GM12864 (cell line): ENCODE measurements at regions not wholly inside any gene's neighbourhood (a gene's known extent, or its start where the extent isn't known, plus 50 kb on each side); places are given as distances from the start of the nearest gene placed in this dataset.

ENCODE experiments used
- DNase-seq: peaks from one replicate; pipeline ENCODE4 v3.0.0-alpha.2; 2011; ENCODE audit warnings: low read depth
- H3K4me3 ChIP-seq: 2 replicates; pipeline ENCODE4 v1.5.1; 2011; ENCODE audit warnings: mild to moderate bottlenecking, low read depth, low read length, control low read depth
- TF ChIP-seq, protein P1 (sequence below): IDR thresholded peaks from 2 replicates; pipeline ENCODE4 v1.5.1; 2011; ENCODE audit warnings: low read depth, mild to moderate bottlenecking, moderate library complexity, low read length, control low read depth, inconsistent platforms; ENCODE audit errors: missing control alignments

- no peak overlapping the region for H3K4me3 ChIP-seq
- no peak for DNase-seq
- TF ChIP-seq, protein P1, sequence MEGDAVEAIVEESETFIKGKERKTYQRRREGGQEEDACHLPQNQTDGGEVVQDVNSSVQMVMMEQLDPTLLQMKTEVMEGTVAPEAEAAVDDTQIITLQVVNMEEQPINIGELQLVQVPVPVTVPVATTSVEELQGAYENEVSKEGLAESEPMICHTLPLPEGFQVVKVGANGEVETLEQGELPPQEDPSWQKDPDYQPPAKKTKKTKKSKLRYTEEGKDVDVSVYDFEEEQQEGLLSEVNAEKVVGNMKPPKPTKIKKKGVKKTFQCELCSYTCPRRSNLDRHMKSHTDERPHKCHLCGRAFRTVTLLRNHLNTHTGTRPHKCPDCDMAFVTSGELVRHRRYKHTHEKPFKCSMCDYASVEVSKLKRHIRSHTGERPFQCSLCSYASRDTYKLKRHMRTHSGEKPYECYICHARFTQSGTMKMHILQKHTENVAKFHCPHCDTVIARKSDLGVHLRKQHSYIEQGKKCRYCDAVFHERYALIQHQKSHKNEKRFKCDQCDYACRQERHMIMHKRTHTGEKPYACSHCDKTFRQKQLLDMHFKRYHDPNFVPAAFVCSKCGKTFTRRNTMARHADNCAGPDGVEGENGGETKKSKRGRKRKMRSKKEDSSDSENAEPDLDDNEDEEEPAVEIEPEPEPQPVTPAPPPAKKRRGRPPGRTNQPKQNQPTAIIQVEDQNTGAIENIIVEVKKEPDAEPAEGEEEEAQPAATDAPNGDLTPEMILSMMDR = no peak
These were observed 246.9 kb upstream of the GAS1 start for GRCh38 chr9:87193925-87194868.

DNA sequence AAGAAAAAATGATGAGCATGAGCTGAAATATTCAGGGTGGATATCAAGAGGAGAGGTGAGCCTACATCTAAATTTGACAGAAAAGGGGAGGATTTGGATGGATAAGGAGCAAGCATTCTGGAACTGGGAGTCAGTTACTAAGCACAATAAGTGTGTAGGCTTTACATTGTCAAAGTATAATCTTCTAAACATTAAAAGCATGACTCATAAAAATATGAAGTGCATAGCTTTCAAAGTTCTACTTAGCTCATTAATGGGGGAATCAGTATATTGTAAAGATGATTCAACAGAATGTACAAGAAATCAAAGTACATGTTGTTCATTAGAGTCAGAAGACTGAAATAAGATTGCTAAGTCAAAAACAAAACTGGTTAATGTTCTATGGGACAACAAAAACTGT is 248.0 kb upstream of the GAS1 start:
- DNase-seq = no peak
- no peak overlapping the region for H3K4me3 ChIP-seq
- TF ChIP-seq, protein P1 = no peak

DNA sequence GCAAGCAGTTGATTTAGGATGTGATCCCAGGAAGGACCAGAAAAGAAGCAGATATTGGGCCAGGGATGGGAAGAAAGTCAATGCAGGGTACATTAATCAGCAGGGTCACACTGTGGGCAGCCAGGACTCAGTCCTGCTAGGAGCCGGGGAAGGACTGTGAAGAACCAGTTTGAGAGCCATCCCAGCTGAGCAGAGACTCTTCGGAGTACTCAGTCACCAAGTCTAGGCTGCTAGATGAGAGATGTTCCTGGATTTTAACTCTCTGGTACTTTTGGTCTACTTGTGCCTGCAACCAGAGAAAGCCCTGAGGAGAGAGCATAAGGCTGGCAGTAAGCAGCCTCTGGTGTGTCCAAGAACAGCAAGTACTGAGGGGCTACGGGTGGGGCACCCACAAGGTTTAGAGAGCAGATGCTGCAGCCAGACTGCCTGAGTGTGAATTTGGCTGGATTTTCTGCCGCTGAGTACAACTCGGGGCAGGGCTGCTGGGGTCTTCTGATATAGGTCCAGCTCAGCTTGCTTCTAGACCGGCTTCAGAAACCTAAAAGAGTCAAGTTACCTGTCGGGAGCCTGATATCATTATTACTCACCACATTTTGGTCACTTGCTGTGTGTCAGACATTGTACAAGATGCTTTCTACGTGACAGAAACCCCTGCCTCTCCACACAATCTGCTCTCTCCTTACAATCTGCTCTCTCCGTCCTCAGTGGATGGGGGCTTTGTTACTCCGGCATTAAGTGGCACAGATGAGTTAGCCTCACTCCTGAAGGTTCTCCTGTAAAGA is 250.2 kb upstream of the GAS1 start:
- TF ChIP-seq, protein P1 = no peak
- DNase-seq = no peak
- H3K4me3 ChIP-seq = no peak overlapping the region

GRCh38 chr9:87198716-87199115 is 251.4 kb upstream of the GAS1 start:
- no peak overlapping the region for H3K4me3 ChIP-seq
- DNase-seq = no peak
- TF ChIP-seq, protein P1 = no peak

DNA sequence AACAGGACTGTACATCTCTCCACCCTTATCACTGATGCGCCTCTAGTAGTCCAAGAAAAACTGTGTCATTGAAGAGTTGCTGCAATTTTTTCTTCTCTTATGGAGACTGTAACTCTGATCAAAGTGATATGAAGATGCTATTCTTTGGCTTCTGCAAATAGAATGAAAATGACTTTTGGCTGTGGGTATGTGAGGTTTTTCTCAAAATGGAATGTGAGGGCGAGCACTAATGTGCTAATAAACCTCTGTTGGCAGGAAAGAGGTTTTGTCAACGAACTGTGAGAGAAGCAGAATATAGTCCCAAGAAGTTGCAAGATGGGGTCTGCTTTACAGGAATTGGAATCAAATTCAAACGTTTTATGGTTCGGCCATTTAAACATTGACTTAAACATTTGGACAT is 252.0 kb upstream of the GAS1 start:
- no peak overlapping the region for H3K4me3 ChIP-seq
- DNase-seq = no peak
- TF ChIP-seq, protein P1 = no peak

GRCh38 chr9:87199782-87200181 is 252.5 kb upstream of the GAS1 start:
- TF ChIP-seq, protein P1 = no peak
- DNase-seq = no peak
- no peak overlapping the region for H3K4me3 ChIP-seq
